ENCODE measurements at regions not wholly inside any gene's neighbourhood (a gene's known extent, or its start where the extent isn't known, plus 50 kb on each side); places are given as distances from the start of the nearest gene placed in this dataset.

GRCh38 chr13:97522243-97522642 is 88.3 kb downstream of the RAP2A start (continued):
- TF ChIP-seq SNAPC2 (CRISPR knock-in tag; IDR thresholded peaks at IDR 0.05) (no peak), MED8 (CRISPR knock-in tag; IDR thresholded peaks at IDR 0.05; ENCODE audit: insufficient replicate concordance) (no peak), ZBTB14 (CRISPR knock-in tag; IDR thresholded peaks at IDR 0.05) (no peak), ZHX2 (IDR thresholded peaks at IDR 0.05; ENCODE audit: low read depth) (no peak), ZHX2 (CRISPR knock-in tag; IDR thresholded peaks at IDR 0.05; ENCODE audit: borderline replicate concordance) (no peak; the same call in 1 of the 2 replicates), ARID3A (IDR thresholded peaks at IDR 0.05; ENCODE audit: low read depth, low read length) (peak; percentile 95), MYNN (CRISPR knock-in tag; IDR thresholded peaks at IDR 0.05; ENCODE audit: low read depth) (no peak), MIER3 (CRISPR knock-in tag; IDR thresholded peaks at IDR 0.05; ENCODE audit: borderline replicate concordance) (0 out of 2 replicates have a peak, but pooled peaks have one; percentile 24), MTF1 (CRISPR knock-in tag; IDR thresholded peaks at IDR 0.05) (no peak), HBP1 (CRISPR knock-in tag; IDR thresholded peaks at IDR 0.05; ENCODE audit: low read depth) (no peak), ZNF629 (CRISPR knock-in tag; conservative IDR thresholded peaks at IDR 0.05) (0 out of 2 replicates have a peak, but pooled peaks have one; percentile 17), SKIL (CRISPR knock-in tag; IDR thresholded peaks at IDR 0.05; ENCODE audit: borderline replicate concordance) (peak; percentile 74; the same call in 1 of the 2 replicates), ZBTB25 (CRISPR knock-in tag; IDR thresholded peaks at IDR 0.05) (no peak), ZFAT (CRISPR knock-in tag; conservative IDR thresholded peaks at IDR 0.05) (no peak), NCOA2 (CRISPR knock-in tag; IDR thresholded peaks at IDR 0.05) (peak; percentile 75)
